HG03135 (cell line): ENCODE measurements at regions not wholly inside any gene's neighbourhood (a gene's known extent, or its start where the extent isn't known, plus 50 kb on each side); places are given as distances from the start of the nearest gene placed in this dataset.

Experiments used
- ATAC-seq: cut with Tn5 transposase; IDR thresholded peaks from one replicate; pipeline ENCODE4 v1.9.1; 2021; ENCODE audit warnings: mild to moderate bottlenecking, moderate library complexity; ENCODE audit not compliant: unreplicated experiment

- ATAC-seq = no peak
Observed at GRCh38 chr10:125460326-125460725, 222.6 kb downstream of the TEX36 start.

GRCh38 chr10:125457406-125457805, 225.6 kb downstream of the TEX36 start:
- ATAC-seq = no peak

DNA sequence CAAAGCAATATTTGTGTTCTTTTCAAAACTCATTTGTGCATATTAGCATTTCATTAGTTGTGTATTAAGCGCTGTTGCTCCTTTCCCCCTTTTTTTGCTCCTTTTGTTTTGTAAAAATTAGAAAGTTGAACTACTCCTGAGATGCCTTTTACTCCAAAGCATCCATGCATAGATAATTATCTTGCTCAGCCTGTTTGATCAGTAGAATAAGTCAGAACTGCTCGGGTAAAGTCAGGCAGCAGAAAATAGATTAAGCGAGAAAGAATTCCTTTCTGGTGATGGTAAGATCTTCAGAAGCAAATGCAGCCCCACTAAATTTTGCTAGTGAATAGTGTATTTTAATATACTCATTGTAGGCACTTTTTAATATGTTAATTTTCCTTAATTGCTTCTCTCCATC, 227.1 kb downstream of the TEX36 start:
- no peak for ATAC-seq

DNA sequence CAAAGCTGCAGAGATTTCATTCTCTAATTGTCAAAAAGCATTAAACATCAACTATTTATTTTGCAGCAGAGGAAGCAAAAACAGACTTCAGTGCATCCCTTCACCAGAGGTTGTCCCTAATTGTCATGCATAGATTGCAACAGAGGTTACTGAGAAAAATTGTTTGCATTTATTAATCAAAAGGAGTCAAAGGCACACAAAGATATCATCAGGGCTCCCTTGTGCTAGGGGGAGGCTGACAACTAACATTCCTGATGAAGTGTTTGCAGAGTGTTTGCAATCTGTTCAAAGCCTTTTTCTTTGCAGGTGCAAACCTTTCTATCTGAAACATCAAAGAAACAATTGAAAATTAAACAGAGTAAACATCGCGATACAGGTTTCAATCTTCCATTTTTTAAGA, 227.5 kb downstream of the TEX36 start:
- no peak for ATAC-seq

DNA sequence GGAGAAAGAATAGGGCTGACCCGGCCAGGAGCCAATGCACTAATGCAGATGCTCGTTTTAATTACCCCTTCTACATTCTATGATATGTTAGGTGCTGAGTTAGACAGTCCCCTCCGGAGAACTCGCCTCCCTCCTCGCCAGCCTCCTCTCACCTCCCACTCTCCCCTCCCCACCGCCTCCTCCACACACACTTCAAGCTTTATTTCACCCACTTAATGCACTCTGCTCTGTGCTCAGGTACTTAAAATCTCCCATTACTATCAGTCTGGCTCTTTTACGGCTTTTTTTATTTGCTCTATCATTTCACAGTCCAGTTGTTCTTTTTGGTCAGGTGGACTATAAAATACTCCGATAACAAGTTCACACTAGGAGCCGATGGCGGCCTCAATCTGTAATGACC, 231.6 kb downstream of the TEX36 start:
- ATAC-seq = no peak

DNA sequence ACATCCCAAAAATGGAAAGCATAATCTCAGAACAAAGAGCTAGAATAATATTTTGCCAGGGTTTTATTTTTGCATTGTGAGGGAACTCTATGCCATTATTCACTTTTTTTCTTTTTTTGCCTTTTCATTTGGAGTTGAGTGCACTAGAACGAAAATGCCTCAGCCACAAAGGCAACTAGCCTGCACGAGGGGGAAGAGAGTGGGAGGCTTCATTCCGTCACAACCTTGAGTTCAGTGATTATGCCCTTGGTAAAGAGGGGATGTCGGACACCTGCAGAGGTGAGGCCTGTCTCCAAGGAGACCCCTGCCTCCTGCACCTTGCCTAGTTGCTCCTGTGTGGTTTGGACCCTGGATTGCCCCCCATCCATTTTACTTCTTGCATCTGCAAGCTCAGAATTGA, 232.7 kb downstream of the TEX36 start:
- ATAC-seq = no peak

DNA sequence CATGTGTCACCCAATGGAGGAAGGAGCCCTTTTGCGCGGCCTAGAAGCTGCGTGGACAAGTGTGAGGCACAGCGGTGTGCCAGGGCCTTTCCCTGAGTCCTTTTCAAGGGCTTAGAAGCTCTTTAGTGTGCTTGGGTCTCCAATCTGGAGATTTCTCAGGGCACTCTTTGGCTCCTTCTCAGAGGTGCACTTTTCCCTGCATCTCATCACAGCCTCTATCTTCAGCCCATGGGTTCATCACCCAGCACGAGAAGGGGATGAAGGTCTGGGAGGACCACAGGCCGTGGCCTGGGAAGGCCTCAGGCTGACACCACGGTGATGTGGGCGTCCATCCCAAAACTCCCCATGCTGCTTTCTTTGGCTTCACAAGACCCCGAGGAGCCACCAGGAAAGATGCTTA, 233.4 kb downstream of the TEX36 start:
- ATAC-seq = no peak

DNA sequence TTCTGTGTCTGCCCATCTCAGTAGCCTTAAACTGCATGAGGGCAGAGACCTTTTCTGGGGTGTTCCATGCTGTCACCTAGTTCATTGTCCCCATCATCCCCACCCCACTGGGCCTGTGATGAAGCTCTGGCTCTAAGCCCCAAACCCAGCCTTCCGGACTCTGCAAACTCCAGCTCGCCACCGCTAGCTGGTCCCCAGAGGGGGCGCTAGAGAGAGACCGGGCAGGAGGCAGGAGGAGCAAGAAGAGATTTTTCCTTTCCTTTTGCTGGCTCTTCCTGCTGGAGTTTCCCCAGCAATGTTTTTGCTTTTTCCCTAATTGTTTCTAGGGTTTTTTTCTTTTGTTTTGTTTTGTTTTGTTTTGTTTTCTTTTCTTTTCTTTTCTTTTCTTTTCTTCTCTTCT, 234.4 kb downstream of the TEX36 start:
- ATAC-seq = no peak

- no peak for ATAC-seq
Observed at GRCh38 chr10:125444790-125445189, 238.2 kb downstream of the TEX36 start.

DNA sequence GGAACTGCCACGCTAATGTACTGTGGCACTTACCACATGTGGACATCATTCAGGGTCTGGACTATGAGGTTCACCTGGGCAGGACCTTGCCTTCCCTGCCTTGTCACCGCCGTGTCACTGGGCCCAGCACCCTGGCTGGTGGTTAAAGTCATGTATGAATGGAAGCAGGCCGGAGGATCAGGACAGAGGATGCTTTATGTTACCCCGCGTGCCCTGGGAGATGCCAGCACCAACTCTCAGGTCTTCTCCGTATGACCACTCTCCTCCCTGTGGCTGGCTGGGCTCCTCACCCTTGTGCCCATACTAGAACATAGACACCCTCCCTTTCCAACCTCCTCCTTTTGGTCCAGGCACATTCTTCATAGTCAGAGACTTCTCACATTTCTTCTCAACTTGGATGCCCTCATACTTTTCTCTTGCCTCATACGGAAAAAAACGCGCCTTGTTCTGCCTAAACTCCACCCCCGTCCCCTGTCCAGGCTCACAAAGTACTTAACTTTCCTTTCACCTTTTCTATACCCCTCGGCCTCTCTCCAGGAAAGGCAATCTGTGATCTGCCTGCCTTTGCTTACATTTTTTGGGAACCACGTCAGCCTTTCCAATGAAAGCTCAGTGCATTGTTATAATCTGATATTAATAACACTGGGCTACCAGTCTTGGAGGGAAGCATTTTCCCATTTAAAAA, 240.0 kb downstream of the TEX36 start:
- ATAC-seq = no peak

DNA sequence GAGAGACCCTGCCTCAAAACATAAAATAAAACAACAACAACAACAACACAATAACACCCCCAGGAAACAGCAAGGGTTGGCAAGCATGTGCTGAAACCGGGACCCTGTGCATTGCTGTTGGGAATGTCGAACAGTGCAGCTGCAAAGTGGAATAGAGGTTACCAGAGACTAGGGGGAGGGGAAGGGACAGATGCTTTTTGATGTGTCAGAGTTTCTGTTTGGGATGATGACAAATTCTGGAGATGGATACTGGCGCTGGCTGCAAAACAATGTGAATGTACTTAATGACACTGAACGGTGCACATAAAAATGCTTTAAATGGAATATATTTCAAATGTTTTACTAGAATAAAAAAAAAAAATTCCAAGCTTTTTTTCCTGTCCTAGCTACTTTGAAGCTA, 241.8 kb downstream of the TEX36 start:
- no peak for ATAC-seq

DNA sequence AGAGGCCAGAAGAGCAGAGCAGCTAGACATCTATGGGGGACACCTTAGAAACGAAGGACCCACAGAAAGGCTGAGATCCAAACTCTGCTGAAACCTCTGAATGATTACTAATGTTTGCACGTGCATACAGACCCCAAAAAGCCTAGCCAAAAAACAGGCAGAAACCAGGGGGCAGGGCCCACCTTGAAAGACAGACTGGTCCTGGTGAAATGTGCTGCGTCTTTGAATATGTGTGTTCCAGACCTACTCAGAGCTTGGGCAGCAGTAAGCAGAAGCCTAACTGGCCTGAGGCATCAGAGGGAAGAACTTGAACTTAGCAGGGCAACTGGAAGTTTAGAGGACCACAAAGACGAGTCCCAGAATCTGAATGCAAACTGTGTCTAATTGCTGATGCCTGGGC, 251.8 kb downstream of the TEX36 start:
- ATAC-seq = no peak

DNA sequence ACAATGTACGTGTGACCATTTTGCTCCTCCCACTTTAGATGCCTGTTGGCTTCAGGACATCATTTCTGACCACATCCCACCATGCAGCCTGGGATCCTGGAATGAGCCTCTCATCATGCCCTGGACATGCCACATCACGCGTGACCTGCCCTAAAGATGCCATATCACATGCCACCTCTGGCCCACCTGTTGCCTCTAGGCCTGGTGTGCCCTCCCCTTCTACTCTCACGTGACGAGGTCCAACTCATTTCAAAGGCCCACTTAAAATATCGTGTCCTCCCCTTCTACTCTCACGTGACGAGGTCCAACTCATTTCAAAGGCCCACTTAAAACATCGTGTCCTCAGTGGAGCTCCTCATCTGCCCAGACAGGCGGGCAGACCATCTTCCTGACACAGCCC, 254.9 kb downstream of the TEX36 start:
- ATAC-seq = no peak

DNA sequence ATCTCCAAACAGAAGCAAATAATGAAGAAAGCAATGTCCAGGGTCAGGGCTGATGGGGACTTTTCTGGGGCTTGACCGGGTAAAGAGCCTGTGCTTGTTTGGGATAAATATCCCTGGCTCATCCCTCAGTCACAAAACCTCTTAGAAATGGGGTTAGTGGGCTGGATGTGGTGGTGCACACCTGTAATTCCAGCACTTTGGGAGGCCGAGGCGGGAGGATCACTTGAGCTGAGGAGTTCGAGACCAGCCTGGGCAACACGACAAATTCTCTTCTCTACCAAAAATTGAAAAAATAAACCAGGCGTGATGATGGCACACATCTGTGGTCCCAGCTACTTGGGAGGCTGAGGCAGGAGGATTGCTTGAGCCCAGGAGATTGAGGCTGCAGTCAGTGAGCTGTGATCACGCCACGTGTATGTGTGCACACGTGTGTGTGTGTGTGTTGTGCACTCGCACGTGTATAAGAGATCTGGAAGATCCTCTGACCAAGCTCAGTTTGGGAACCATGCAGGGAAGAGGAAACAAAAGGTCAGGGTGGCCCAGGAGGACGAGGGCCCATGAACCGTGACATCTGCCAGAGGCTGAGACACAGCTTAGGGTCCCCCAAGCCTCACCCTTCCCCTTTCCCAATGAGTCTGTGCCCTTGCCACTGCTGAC, 258.6 kb downstream of the TEX36 start:
- no peak for ATAC-seq

GRCh38 chr10:125423569-125423968, 259.4 kb downstream of the TEX36 start:
- ATAC-seq = no peak

GRCh38 chr10:125419831-125420230, 259.5 kb upstream of the CTBP2 start:
- no peak for ATAC-seq

DNA sequence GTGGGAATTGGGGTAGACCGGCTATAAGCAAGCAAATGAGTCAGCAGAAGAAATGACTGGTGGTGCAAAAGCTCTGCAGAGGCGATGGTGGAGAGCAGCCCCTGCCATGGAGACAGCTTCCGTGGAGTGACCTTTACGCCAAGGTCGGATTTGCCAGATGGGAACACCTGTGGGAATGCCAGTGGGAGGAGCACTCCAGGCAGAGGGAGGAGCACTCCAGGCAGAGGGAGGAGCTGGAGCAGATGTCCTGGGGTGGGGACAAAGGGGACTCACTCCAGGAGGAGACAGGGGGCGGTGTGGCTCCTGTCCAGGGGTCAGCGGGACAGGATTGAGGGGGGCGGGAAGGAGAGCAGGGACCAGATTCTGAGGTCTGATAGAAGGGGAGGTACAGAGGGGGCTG, 258.8 kb upstream of the CTBP2 start:
- ATAC-seq = no peak

- no peak for ATAC-seq
Observed at GRCh38 chr10:125417605-125418004, 257.2 kb upstream of the CTBP2 start.

DNA sequence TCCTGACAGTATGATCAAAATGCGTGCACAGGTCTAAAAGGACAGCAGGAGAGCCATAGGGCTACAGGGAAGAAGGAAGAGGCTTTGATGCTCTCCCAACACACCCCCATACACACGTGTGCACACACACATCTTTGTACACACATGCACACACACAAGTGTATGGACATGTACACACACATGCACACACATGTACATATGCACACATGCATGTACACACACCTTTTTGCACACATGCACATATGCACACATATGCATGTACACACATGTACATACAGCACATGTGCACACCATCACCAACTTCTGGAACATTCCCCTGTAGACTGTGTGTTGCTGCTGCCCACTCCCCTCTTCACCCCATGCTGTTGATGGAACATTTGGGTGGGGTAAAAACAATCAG, 255.6 kb upstream of the CTBP2 start:
- no peak for ATAC-seq

GRCh38 chr10:125415006-125415633, 254.8 kb upstream of the CTBP2 start:
- no peak for ATAC-seq

DNA sequence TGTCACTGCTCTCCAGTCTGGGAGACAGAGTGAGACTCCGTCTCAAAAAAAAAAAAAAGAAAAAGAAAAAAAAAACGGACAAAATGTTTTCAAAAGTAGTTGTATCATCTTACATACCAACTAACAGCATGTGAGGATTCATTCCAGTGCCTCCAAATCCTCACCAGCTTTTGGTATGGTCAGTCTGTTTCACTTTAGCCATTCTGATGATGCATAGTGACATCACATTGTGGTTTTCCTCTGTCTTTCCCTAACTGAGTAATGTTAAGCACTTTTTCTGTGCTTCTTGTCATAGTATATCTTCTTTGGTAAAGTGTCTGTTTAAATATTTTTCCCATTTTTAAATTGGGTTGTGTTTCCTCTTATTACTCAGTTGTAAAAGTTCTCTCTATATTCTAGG, 251.4 kb upstream of the CTBP2 start:
- ATAC-seq = no peak

- no peak for ATAC-seq
Observed at GRCh38 chr10:125409756-125410155, 249.4 kb upstream of the CTBP2 start.
